ENCODE measurements at regions not wholly inside any gene's neighbourhood (a gene's known extent, or its start where the extent isn't known, plus 50 kb on each side); places are given as distances from the start of the nearest gene placed in this dataset.

- no peaks in the 10 kb centered on the region for H3K4me1 ChIP-seq
- H3K9me3 ChIP-seq, result no peaks in the 10 kb centered on the region
- no peak overlapping the region for H3K27ac ChIP-seq
- FAIRE-seq, result no peak
- CTCF ChIA-PET, result interaction anchor here (1.1 to 2.0 kb wide), 2 partner anchors 7 to 8 kb away, joined by 3 to 6 read pairs; no protein-coding TSS in a partner anchor
- TF ChIP-seq RFX5 (IDR thresholded peaks at IDR 0.05) (no peak), FOXS1 (CRISPR knock-in tag; IDR thresholded peaks at IDR 0.05) (no peak), CHD2 (IDR thresholded peaks at IDR 0.05; ENCODE audit: low read length, partially characterized antibody) (no peak), ESRRA (IDR thresholded peaks at IDR 0.05; ENCODE audit: borderline replicate concordance, low read length) (no peak), JUNB (IDR thresholded peaks at IDR 0.05) (no peak), EP300 (IDR thresholded peaks at IDR 0.05) (no peak), CBX2 (IDR thresholded peaks at IDR 0.05; ENCODE audit: borderline replicate concordance, low read depth) (no peak), MAFK (IDR thresholded peaks at IDR 0.05; ENCODE audit: partially characterized antibody) (no peak), FOSB (CRISPR knock-in tag; IDR thresholded peaks at IDR 0.05) (no peak), TP53 (CRISPR knock-in tag; IDR thresholded peaks at IDR 0.05) (no peak), MAZ (IDR thresholded peaks at IDR 0.05; ENCODE audit: borderline replicate concordance, low read depth, low read length) (no peak)
- no peak for DNase-seq (ENCODE audit: low read depth in 1 of 2, low spot score in 1 of 2)
- ATAC-seq, result no peak
- POLR2A ChIA-PET, result no interaction called here
- no peak overlapping the region for H3K4me3 ChIP-seq
- 94% methylated on average over 3 of the region's 3 CpGs for WGBS (ENCODE audit: missing lambda C conversion rate)
- no peak overlapping the region for H3K4me2 ChIP-seq
Measured at GRCh38 chr2:13014783-13015182, 298.0 kb downstream of the TRIB2 start.

GRCh38 chr2:13015532-13016320, 299.0 kb downstream of the TRIB2 start:
- TF ChIP-seq, protein P1, sequence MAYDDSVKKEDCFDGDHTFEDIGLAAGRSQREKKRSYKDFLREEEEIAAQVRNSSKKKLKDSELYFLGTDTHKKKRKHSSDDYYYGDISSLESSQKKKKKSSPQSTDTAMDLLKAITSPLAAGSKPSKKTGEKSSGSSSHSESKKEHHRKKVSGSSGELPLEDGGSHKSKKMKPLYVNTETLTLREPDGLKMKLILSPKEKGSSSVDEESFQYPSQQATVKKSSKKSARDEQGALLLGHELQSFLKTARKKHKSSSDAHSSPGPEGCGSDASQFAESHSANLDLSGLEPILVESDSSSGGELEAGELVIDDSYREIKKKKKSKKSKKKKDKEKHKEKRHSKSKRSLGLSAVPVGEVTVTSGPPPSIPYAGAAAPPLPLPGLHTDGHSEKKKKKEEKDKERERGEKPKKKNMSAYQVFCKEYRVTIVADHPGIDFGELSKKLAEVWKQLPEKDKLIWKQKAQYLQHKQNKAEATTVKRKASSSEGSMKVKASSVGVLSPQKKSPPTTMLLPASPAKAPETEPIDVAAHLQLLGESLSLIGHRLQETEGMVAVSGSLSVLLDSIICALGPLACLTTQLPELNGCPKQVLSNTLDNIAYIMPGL (CRISPR knock-in tag; IDR thresholded peaks at IDR 0.05; ENCODE audit: borderline replicate concordance), result no peak
- no peak for TF ChIP-seq ZNF302 (CRISPR knock-in tag; IDR thresholded peaks at IDR 0.05)
- TF ChIP-seq ATOH8 (CRISPR knock-in tag; IDR thresholded peaks at IDR 0.05; ENCODE audit: low read depth), result no peak
- TF ChIP-seq, protein P2, sequence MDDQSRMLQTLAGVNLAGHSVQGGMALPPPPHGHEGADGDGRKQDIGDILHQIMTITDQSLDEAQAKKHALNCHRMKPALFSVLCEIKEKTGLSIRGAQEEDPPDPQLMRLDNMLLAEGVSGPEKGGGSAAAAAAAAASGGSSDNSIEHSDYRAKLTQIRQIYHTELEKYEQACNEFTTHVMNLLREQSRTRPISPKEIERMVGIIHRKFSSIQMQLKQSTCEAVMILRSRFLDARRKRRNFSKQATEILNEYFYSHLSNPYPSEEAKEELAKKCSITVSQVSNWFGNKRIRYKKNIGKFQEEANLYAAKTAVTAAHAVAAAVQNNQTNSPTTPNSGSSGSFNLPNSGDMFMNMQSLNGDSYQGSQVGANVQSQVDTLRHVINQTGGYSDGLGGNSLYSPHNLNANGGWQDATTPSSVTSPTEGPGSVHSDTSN (IDR thresholded peaks at IDR 0.05), result no peak
- TF ChIP-seq RNF2 (IDR thresholded peaks at IDR 0.05; ENCODE audit: borderline replicate concordance, low read depth), result no peak
- no peak for TF ChIP-seq JUNB (IDR thresholded peaks at IDR 0.05)
- no peak for TF ChIP-seq FOXS1 (CRISPR knock-in tag; IDR thresholded peaks at IDR 0.05)
- TF ChIP-seq, protein P3, sequence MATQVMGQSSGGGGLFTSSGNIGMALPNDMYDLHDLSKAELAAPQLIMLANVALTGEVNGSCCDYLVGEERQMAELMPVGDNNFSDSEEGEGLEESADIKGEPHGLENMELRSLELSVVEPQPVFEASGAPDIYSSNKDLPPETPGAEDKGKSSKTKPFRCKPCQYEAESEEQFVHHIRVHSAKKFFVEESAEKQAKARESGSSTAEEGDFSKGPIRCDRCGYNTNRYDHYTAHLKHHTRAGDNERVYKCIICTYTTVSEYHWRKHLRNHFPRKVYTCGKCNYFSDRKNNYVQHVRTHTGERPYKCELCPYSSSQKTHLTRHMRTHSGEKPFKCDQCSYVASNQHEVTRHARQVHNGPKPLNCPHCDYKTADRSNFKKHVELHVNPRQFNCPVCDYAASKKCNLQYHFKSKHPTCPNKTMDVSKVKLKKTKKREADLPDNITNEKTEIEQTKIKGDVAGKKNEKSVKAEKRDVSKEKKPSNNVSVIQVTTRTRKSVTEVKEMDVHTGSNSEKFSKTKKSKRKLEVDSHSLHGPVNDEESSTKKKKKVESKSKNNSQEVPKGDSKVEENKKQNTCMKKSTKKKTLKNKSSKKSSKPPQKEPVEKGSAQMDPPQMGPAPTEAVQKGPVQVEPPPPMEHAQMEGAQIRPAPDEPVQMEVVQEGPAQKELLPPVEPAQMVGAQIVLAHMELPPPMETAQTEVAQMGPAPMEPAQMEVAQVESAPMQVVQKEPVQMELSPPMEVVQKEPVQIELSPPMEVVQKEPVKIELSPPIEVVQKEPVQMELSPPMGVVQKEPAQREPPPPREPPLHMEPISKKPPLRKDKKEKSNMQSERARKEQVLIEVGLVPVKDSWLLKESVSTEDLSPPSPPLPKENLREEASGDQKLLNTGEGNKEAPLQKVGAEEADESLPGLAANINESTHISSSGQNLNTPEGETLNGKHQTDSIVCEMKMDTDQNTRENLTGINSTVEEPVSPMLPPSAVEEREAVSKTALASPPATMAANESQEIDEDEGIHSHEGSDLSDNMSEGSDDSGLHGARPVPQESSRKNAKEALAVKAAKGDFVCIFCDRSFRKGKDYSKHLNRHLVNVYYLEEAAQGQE (IDR thresholded peaks at IDR 0.05), result no peak
- TF ChIP-seq, protein P4, sequence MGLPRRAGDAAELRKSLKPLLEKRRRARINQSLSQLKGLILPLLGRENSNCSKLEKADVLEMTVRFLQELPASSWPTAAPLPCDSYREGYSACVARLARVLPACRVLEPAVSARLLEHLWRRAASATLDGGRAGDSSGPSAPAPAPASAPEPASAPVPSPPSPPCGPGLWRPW (IDR thresholded peaks at IDR 0.05), result no peak
- TF ChIP-seq RFX5 (IDR thresholded peaks at IDR 0.05), result no peak
- TF ChIP-seq EHF (CRISPR knock-in tag; IDR thresholded peaks at IDR 0.05), result no peak
- FAIRE-seq (no peak), ATAC-seq (no peak), DNase-seq (ENCODE audit: low read depth in 1 of 2, low spot score in 1 of 2) (no peak)
- Histone ChIP-seq H3K27ac (no peak overlapping the region), H3K4me2 (no peak overlapping the region), H3K9me3 (no peaks in the 10 kb centered on the region), H3K4me1 (no peaks in the 10 kb centered on the region), H3K4me3 (no peak overlapping the region)
- ChIA-PET CTCF (interaction anchor here (1.1 to 2.0 kb wide), 2 partner anchors 8 to 9 kb away, joined by 3 to 6 read pairs; no protein-coding TSS in a partner anchor), POLR2A (no interaction called here)
- 15% methylated on average over 2 of the region's 2 CpGs for WGBS (ENCODE audit: missing lambda C conversion rate)

All from A549 (cell line).